Mammary epithelial cell (primary cell): ENCODE measurements at regions not wholly inside any gene's neighbourhood (a gene's known extent, or its start where the extent isn't known, plus 50 kb on each side); places are given as distances from the start of the nearest gene placed in this dataset.

Experiments
- EZH2 ChIP-seq: IDR thresholded peaks from 2 replicates; pipeline ENCODE4 v1.6.1; 2012; ENCODE audit warnings: low read length, inconsistent platforms, borderline replicate concordance
- TF ChIP-seq, protein P1 (sequence below), 2 donors: IDR thresholded peaks in 1 of 2; conservative IDR thresholded peaks in 1 of 2; 2 replicates each; pipeline ENCODE4 v1.5.1; 2011 to 2012; ENCODE audit warnings: inconsistent platforms in 2 of 2, low read length in 2 of 2, mild to moderate bottlenecking in 2 of 2, control low read depth in 1 of 2, low read depth in 1 of 2; ENCODE audit not compliant: insufficient read depth in 1 of 2; ENCODE audit errors: extremely low read depth in 1 of 2

DNA sequence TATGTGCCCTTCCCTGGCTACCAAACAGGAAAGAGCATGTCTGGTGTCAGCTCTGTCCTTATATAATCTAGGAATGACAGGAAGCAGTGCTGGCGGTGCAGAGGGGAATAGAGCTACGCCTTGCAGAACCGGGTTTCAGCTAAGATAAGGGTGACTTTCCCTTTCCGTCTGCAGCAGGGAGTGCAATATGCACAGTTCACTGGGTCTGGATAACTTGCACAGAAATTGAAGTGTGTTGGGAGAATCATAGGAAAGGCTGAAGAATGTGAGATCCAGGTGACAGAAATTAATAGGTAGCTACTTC lies 90.0 kb upstream of the TSHZ3 start:
- no peak for TF ChIP-seq EZH2
- TF ChIP-seq, protein P1, sequence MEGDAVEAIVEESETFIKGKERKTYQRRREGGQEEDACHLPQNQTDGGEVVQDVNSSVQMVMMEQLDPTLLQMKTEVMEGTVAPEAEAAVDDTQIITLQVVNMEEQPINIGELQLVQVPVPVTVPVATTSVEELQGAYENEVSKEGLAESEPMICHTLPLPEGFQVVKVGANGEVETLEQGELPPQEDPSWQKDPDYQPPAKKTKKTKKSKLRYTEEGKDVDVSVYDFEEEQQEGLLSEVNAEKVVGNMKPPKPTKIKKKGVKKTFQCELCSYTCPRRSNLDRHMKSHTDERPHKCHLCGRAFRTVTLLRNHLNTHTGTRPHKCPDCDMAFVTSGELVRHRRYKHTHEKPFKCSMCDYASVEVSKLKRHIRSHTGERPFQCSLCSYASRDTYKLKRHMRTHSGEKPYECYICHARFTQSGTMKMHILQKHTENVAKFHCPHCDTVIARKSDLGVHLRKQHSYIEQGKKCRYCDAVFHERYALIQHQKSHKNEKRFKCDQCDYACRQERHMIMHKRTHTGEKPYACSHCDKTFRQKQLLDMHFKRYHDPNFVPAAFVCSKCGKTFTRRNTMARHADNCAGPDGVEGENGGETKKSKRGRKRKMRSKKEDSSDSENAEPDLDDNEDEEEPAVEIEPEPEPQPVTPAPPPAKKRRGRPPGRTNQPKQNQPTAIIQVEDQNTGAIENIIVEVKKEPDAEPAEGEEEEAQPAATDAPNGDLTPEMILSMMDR (conservative IDR thresholded peaks at IDR 0.05 in 1 of 2, IDR thresholded peaks at IDR 0.05 in 1 of 2; ENCODE audit: extremely low read depth in 1 of 2, insufficient read depth in 1 of 2, low read depth in 1 of 2, low read length in 2 of 2): no peak
